OCI-LY7 (cell line): ENCODE measurements at regions not wholly inside any gene's neighbourhood (a gene's known extent, or its start where the extent isn't known, plus 50 kb on each side); places are given as distances from the start of the nearest gene placed in this dataset.
"Not testable (repeated sequence)": the region's sequence is repeated elsewhere in the genome, so short reads cannot be mapped to it uniquely, and the experiment has no call there.

ENCODE experiments used
- EZH2phosphoT487 ChIP-seq: fragments of 200-600 bp; sonication (generic); IDR thresholded peaks from 2 replicates; pipeline ENCODE4 v1.6.1; 2018; ENCODE audit warnings: low read depth, borderline replicate concordance, mild to moderate bottlenecking, mixed run types, antibody characterized with exemption, low read length, moderate library complexity, mixed read lengths
- TF ChIP-seq, protein P1 (sequence below): fragments of 200-600 bp; sonication (generic); conservative IDR thresholded peaks from 2 replicates; pipeline ENCODE4 v1.5.1; 2014; ENCODE audit warnings: mild to moderate bottlenecking, antibody characterized with exemption, low read length, moderate library complexity, mixed read lengths

DNA sequence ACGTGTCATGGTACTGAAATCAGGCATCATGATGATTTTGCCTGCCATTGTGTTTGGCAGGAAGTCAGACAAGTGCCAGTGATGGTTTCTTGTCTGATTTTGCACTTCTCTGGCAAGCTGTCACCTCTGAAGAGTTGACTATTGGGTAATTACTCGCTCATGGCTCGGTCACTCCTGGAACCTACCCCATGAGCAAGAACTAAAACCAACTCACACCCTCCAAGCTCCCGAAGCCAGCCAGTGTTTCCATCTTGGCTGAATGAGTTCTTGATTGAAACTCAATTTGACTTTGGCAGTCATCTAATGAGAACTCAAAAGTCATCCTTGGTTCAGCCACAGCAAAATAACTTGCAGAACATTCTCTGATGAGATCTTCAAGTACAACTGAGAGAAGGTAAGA, 103.4 kb downstream of the TBC1D26 start:
- TF ChIP-seq, protein P1, sequence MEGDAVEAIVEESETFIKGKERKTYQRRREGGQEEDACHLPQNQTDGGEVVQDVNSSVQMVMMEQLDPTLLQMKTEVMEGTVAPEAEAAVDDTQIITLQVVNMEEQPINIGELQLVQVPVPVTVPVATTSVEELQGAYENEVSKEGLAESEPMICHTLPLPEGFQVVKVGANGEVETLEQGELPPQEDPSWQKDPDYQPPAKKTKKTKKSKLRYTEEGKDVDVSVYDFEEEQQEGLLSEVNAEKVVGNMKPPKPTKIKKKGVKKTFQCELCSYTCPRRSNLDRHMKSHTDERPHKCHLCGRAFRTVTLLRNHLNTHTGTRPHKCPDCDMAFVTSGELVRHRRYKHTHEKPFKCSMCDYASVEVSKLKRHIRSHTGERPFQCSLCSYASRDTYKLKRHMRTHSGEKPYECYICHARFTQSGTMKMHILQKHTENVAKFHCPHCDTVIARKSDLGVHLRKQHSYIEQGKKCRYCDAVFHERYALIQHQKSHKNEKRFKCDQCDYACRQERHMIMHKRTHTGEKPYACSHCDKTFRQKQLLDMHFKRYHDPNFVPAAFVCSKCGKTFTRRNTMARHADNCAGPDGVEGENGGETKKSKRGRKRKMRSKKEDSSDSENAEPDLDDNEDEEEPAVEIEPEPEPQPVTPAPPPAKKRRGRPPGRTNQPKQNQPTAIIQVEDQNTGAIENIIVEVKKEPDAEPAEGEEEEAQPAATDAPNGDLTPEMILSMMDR = not testable (repeated sequence)
- TF ChIP-seq EZH2phosphoT487 = not testable (repeated sequence)
